ENCODE measurements at regions not wholly inside any gene's neighbourhood (a gene's known extent, or its start where the extent isn't known, plus 50 kb on each side); places are given as distances from the start of the nearest gene placed in this dataset.

DNA sequence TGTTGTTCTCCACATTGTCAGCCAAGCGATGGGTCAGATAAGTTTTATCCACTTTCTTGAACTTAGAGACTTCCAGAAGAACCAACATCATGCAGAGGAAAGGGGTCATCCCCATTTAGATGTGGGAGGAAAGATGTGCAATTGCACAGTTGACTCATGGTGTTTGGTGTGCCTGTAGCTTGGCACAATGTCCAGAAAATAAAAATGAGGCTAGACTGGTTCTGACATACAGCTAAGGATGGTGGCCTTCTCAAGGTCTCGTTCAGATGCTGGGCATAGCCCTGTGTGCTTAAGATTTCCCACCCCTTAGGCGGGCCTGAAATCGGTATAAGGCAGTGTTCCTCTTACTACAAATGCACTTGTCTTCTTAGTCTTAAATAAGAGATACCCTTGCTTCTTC lies 101.1 kb downstream of the PCDH7 start:
- no peak overlapping the region for H3K56ac ChIP-seq (ENCODE audit: insufficient read length, low read depth, low read length)
- H3K4me3 Mint-ChIP-seq, result no peak overlapping the region
- no peak overlapping the region for H2AFZ ChIP-seq (ENCODE audit: low read length)
- H3K4me1 Mint-ChIP-seq, result peaks cover 31 to 38% of the 10 kb centered on the region in 2 experiments
- no CpG with 5 or more reads among the region's 4 CpGs for WGBS (ENCODE audit: extremely low coverage, insufficient read length, low lambda C conversion rate)
- H3K79me2 ChIP-seq (ENCODE audit: insufficient read depth, low read length), result no peaks in the 10 kb centered on the region
- no peaks in the 10 kb centered on the region for H3K27me3 ChIP-seq (ENCODE audit: insufficient read depth, low read length)
- H3T11ph ChIP-seq (ENCODE audit: low read length), result no peak overlapping the region
- H3K18ac ChIP-seq (ENCODE audit: insufficient read length, low read depth, low read length), result no peak overlapping the region
- H3K4me2 ChIP-seq (ENCODE audit: insufficient read depth, insufficient read length, low read length), result no peak overlapping the region
- H3K14ac ChIP-seq (ENCODE audit: insufficient read depth, low read length), result no peak overlapping the region
- no peak overlapping the region for H2BK20ac ChIP-seq (ENCODE audit: low read depth, low read length, poor library complexity, severe bottlenecking)
- H3K27me3 Mint-ChIP-seq (ENCODE audit: low read depth), result no peaks in the 10 kb centered on the region
- no peaks in the 10 kb centered on the region for H3K79me1 ChIP-seq (ENCODE audit: insufficient read depth, low read depth, low read length, poor library complexity, severe bottlenecking)
- TF ChIP-seq, protein P1, sequence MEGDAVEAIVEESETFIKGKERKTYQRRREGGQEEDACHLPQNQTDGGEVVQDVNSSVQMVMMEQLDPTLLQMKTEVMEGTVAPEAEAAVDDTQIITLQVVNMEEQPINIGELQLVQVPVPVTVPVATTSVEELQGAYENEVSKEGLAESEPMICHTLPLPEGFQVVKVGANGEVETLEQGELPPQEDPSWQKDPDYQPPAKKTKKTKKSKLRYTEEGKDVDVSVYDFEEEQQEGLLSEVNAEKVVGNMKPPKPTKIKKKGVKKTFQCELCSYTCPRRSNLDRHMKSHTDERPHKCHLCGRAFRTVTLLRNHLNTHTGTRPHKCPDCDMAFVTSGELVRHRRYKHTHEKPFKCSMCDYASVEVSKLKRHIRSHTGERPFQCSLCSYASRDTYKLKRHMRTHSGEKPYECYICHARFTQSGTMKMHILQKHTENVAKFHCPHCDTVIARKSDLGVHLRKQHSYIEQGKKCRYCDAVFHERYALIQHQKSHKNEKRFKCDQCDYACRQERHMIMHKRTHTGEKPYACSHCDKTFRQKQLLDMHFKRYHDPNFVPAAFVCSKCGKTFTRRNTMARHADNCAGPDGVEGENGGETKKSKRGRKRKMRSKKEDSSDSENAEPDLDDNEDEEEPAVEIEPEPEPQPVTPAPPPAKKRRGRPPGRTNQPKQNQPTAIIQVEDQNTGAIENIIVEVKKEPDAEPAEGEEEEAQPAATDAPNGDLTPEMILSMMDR (conservative IDR thresholded peaks at IDR 0.05), result no peak
- DNase-seq, result no peak
- no peak overlapping the region for H2BK5ac ChIP-seq (ENCODE audit: insufficient read length, low read length)
- H3K36me3 Mint-ChIP-seq (ENCODE audit: insufficient read depth in 1 of 3, low read depth in 3 of 3), result no peaks in the 10 kb centered on the region
- no peak overlapping the region for H3K4ac ChIP-seq (ENCODE audit: low read depth, low read length)
- H2BK12ac ChIP-seq (ENCODE audit: insufficient read length, low read depth, low read length), result no peak overlapping the region
- H4K8ac ChIP-seq (replicated peaks; ENCODE audit: insufficient read length, low read depth, low read length), result no peak overlapping the region
- no peak overlapping the region for H3K27ac Mint-ChIP-seq
- H2BK120ac ChIP-seq (ENCODE audit: low read depth, low read length, poor library complexity, severe bottlenecking), result no peak overlapping the region
- H2AK5ac ChIP-seq (ENCODE audit: insufficient read length, low read length), result no peak overlapping the region
- no peaks in the 10 kb centered on the region for H3K23me2 ChIP-seq (ENCODE audit: insufficient read length, low read depth, low read length, poor library complexity, severe bottlenecking)
- H4K91ac ChIP-seq (ENCODE audit: insufficient read length, low read depth, low read length), result no peak overlapping the region
- no peaks in the 10 kb centered on the region for H4K20me1 ChIP-seq (ENCODE audit: control insufficient read depth, insufficient read depth, insufficient read length)
- no peak overlapping the region for H4K5ac ChIP-seq (ENCODE audit: insufficient read length, low read depth, low read length)
- H3K9me3 ChIP-seq (ENCODE audit: control insufficient read depth, low read depth, low read length), result no peaks in the 10 kb centered on the region
- H3K27ac ChIP-seq (ENCODE audit: insufficient read length, low read depth, low read length), result no peak overlapping the region
- peaks cover 4% of the 10 kb centered on the region; the same call in 1 of the 2 replicates for H3K4me1 ChIP-seq (ENCODE audit: insufficient read depth, low read length)
- H2BK15ac ChIP-seq (ENCODE audit: low read depth, low read length), result no peak overlapping the region
- H3K9ac ChIP-seq (ENCODE audit: extremely low read depth, insufficient read length, low read length), result no peak overlapping the region
- no peak overlapping the region for H3K23ac ChIP-seq (ENCODE audit: insufficient read length, low read depth, low read length)
- H3K9me3 Mint-ChIP-seq, result no peaks in the 10 kb centered on the region

Data from H9 (cell line).